Caco-2 (cell line): ENCODE measurements at regions not wholly inside any gene's neighbourhood (a gene's known extent, or its start where the extent isn't known, plus 50 kb on each side); places are given as distances from the start of the nearest gene placed in this dataset.

ENCODE experiments used
- BruUV-seq: library from RNA; stranded (reverse); fragments of 400-500 nt; replicated peaks from 2 replicates; lab custom pipeline; 2021; lab: Mats Ljungman, UMichigan
- CTCF ChIA-PET: fragments of 300-600 bp; sonication (Branson Sonifier 250); formaldehyde crosslinking; loops from one replicate; lab custom pipeline; 2022; ENCODE audit warnings: antibody characterized with exemption; lab: Charles Lee
- POLR2A ChIA-PET: fragments of 300-600 bp; sonication (Branson Sonifier 250); formaldehyde crosslinking; loops from one replicate; lab custom pipeline; 2022; ENCODE audit warnings: antibody characterized with exemption; lab: Charles Lee
- DNase-seq, 2 experiments: peaks; one replicate each; pipeline versions ENCODE4 v3.0.0 to v3.0.0-alpha.2; 2020 to 2022
- H3K27me3 ChIP-seq: replicated peaks from 2 replicates; pipeline ENCODE4 v1.6.0; 2011; ENCODE audit warnings: low read length; ENCODE audit not compliant: control insufficient read depth, insufficient read depth
- H3K36me3 ChIP-seq: 2 replicates; pipeline ENCODE4 v1.5.1; 2011; ENCODE audit warnings: low read length; ENCODE audit not compliant: control insufficient read depth, insufficient read depth
- H3K4me1 ChIP-seq: fragments of 250-450 bp; sonication (Bioruptor Pico); 2 replicates; pipeline ENCODE4 v1.5.1; 2020; ENCODE audit warnings: mild to moderate bottlenecking
- H3K4me3 ChIP-seq: 2 replicates; pipeline ENCODE4 v1.5.1; 2011; ENCODE audit warnings: low read depth, mild to moderate bottlenecking, control low read depth, low read length
- H3K9me3 ChIP-seq: fragments of 250-450 bp; sonication (Bioruptor Pico); 2 replicates; pipeline ENCODE4 v1.5.1; 2020; ENCODE audit warnings: mild to moderate bottlenecking, moderate library complexity
- H3K27ac Mint-ChIP-seq: one replicate; pipeline ENCODE4 v1.8.0; 2022; ENCODE audit warnings: mixed read lengths; ENCODE audit not compliant: unreplicated experiment
- H3K27me3 Mint-ChIP-seq: one replicate; pipeline ENCODE4 v1.8.0; 2022; ENCODE audit warnings: mixed read lengths; ENCODE audit not compliant: insufficient read depth, unreplicated experiment
- H3K36me3 Mint-ChIP-seq: one replicate; pipeline ENCODE4 v1.8.0; 2022; ENCODE audit warnings: mild to moderate bottlenecking, mixed read lengths; ENCODE audit not compliant: insufficient read depth, unreplicated experiment
- H3K4me1 Mint-ChIP-seq: one replicate; pipeline ENCODE4 v1.8.0; 2022; ENCODE audit warnings: low read depth, mixed read lengths; ENCODE audit not compliant: unreplicated experiment
- H3K4me3 Mint-ChIP-seq: one replicate; pipeline ENCODE4 v1.8.0; 2022; ENCODE audit warnings: mild to moderate bottlenecking, moderate library complexity, mixed read lengths; ENCODE audit not compliant: unreplicated experiment
- H3K9me3 Mint-ChIP-seq: one replicate; pipeline ENCODE4 v1.8.0; 2022; ENCODE audit warnings: mixed read lengths; ENCODE audit not compliant: unreplicated experiment
- intact Hi-C: fragments of 100-400 bp; cut with micrococcal nuclease; formaldehyde crosslinking; loops from one replicate; pipeline ENCODE4 v1.10.0; 2022; ENCODE audit not compliant: unreplicated experiment
- TF ChIP-seq, protein P1 (sequence below), 2 experiments: fragments of 200-600 bp in 1 of 2; IDR thresholded peaks; 1 replicate in 1 of 2; 2 replicates in 1 of 2; pipeline versions ENCODE4 v1.5.1 to v1.8.0; 2011 to 2022; ENCODE audit warnings: antibody characterized with exemption in 1 of 2, control low read depth in 1 of 2, inconsistent platforms in 1 of 2, low read depth in 1 of 2, low read length in 1 of 2, mild to moderate bottlenecking in 1 of 2, moderate library complexity in 1 of 2; ENCODE audit not compliant: insufficient read depth in 1 of 2, severe bottlenecking in 1 of 2, unreplicated experiment in 1 of 2

DNA sequence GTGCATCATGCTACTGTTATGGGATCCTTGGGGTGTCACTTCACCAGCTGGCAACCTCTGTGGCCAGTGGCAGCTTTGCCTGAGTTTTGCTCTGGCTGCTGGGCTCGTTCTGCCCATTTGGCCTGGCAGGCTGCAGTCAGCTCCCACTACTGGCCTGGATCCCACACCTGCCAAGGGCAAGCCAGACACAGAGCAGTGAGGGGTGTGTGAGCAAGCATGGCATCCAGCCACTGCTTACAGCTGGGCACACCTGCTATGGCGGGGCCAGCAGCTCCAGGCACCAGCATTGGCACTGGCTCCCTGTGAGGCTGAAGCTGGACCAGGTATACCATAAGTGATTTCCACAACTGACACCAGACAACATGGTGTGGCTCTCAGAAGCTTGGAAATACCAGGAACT, 183.4 kb downstream of the NPFFR2 start:
- Mint-ChIP-seq H3K27me3 (no peaks in the 10 kb centered on the region), H3K4me1 (peaks cover 8% of the 10 kb centered on the region), H3K27ac (no peak overlapping the region), H3K36me3 (no peaks in the 10 kb centered on the region), H3K9me3 (peaks cover 9% of the 10 kb centered on the region), H3K4me3 (no peak overlapping the region)
- no TSS peak for BruUV-seq
- Histone ChIP-seq H3K4me1 (peaks cover 4% of the 10 kb centered on the region; the same call in 1 of the 2 replicates), H3K27me3 (no peaks in the 10 kb centered on the region), H3K36me3 (no peaks in the 10 kb centered on the region), H3K9me3 (no peaks in the 10 kb centered on the region), H3K4me3 (no peak overlapping the region)
- DNase-seq = no peak
- POLR2A ChIA-PET = no interaction called here
- TF ChIP-seq, protein P1, sequence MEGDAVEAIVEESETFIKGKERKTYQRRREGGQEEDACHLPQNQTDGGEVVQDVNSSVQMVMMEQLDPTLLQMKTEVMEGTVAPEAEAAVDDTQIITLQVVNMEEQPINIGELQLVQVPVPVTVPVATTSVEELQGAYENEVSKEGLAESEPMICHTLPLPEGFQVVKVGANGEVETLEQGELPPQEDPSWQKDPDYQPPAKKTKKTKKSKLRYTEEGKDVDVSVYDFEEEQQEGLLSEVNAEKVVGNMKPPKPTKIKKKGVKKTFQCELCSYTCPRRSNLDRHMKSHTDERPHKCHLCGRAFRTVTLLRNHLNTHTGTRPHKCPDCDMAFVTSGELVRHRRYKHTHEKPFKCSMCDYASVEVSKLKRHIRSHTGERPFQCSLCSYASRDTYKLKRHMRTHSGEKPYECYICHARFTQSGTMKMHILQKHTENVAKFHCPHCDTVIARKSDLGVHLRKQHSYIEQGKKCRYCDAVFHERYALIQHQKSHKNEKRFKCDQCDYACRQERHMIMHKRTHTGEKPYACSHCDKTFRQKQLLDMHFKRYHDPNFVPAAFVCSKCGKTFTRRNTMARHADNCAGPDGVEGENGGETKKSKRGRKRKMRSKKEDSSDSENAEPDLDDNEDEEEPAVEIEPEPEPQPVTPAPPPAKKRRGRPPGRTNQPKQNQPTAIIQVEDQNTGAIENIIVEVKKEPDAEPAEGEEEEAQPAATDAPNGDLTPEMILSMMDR (IDR thresholded peaks at IDR 0.05; ENCODE audit: insufficient read depth in 1 of 2, low read depth in 1 of 2, low read length in 1 of 2, severe bottlenecking in 1 of 2, unreplicated experiment in 1 of 2) = no peak
- intact Hi-C loops = no loop called here
- CTCF ChIA-PET = no interaction called here

DNA sequence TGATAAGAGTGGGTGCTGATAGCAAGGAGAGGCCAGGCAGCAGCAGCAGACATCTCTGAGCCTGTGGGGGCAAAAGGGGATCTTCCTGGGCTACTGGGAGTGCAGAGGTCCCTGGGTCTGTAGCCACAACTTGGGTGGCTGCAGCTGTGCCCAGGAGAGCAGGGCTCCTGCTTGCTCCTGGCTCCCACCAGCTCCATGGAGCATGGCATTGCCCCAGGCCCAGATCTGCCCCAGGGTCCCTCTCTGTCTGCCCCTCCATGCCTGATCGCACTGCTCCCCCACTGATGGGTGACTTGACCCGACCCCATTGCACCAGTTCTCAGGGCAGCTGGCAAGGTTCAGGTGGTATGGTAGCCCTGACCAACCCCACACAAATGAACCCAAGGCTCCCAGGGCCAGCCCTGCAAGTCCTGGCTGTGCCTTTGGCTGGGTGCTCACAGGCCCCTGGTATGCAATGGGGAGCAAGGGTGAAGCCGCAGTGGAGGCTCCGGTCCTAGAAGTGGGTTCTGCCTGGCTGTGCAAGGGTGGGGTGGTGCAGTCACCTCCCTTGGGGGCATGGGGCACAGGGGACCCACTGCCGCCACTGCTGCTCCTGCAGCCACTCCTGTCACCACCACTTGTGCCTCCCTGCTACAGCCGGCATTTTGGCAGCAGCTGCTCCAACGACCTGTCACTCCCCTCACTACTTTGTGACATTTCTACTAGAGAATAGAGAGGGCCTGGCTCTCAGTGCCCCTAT, 184.9 kb downstream of the NPFFR2 start:
- H3K9me3 Mint-ChIP-seq = peaks cover 9% of the 10 kb centered on the region
- H3K27me3 Mint-ChIP-seq = no peaks in the 10 kb centered on the region
- no peaks in the 10 kb centered on the region for H3K9me3 ChIP-seq
- no peaks in the 10 kb centered on the region for H3K27me3 ChIP-seq
- no peaks in the 10 kb centered on the region for H3K36me3 ChIP-seq
- no peaks in the 10 kb centered on the region for H3K36me3 Mint-ChIP-seq
- ChIA-PET CTCF (no interaction called here), POLR2A (no interaction called here)
- H3K27ac Mint-ChIP-seq = no peak overlapping the region
- no peak overlapping the region for H3K4me3 ChIP-seq
- no TSS peak for BruUV-seq
- TF ChIP-seq, protein P1 (IDR thresholded peaks at IDR 0.05; ENCODE audit: insufficient read depth in 1 of 2, low read depth in 1 of 2, low read length in 1 of 2, severe bottlenecking in 1 of 2, unreplicated experiment in 1 of 2) = no peak
- no peak for DNase-seq
- no peaks in the 10 kb centered on the region for H3K4me1 Mint-ChIP-seq
- no peak overlapping the region for H3K4me3 Mint-ChIP-seq
- intact Hi-C loops = no loop called here
- H3K4me1 ChIP-seq = no peaks in the 10 kb centered on the region

DNA sequence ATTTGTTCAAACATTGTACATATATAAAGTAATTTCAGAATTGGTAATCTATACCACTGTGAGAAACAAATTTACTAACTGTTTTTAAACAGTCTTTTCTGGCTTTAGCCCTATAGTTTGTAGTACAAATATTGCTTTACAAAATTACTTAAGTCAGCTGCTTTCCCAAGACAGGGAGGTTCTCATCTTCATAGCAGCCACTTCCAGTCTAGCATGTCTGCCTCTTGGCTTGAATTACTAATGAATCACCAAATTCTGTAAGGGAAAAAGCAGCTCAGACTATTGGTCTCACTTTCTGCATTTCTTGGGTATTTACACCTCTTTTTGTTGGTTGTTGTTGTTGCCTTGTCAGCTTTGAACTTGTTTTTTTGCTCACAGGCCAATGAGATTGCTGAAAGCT, 187.2 kb downstream of the NPFFR2 start:
- DNase-seq = no peak
- CTCF ChIA-PET = no interaction called here
- BruUV-seq = no TSS peak
- peaks cover under 1% of the 10 kb centered on the region for H3K9me3 Mint-ChIP-seq
- H3K4me3 Mint-ChIP-seq = no peak overlapping the region
- H3K27ac Mint-ChIP-seq = no peak overlapping the region
- TF ChIP-seq, protein P1 (IDR thresholded peaks at IDR 0.05; ENCODE audit: insufficient read depth in 1 of 2, low read depth in 1 of 2, low read length in 1 of 2, severe bottlenecking in 1 of 2, unreplicated experiment in 1 of 2) = no peak
- no peaks in the 10 kb centered on the region for H3K4me1 Mint-ChIP-seq
- intact Hi-C loops = no loop called here
- no peaks in the 10 kb centered on the region for H3K4me1 ChIP-seq
- no peaks in the 10 kb centered on the region for H3K27me3 ChIP-seq
- H3K36me3 ChIP-seq = no peaks in the 10 kb centered on the region
- POLR2A ChIA-PET = no interaction called here
- H3K4me3 ChIP-seq = no peak overlapping the region
- H3K36me3 Mint-ChIP-seq = no peaks in the 10 kb centered on the region
- H3K27me3 Mint-ChIP-seq = no peaks in the 10 kb centered on the region
- no peaks in the 10 kb centered on the region for H3K9me3 ChIP-seq
